ENCODE measurements at regions not wholly inside any gene's neighbourhood (a gene's known extent, or its start where the extent isn't known, plus 50 kb on each side); places are given as distances from the start of the nearest gene placed in this dataset.
"Not testable (repeated sequence)": the region's sequence is repeated elsewhere in the genome, so short reads cannot be mapped to it uniquely, and the experiment has no call there.

DNA sequence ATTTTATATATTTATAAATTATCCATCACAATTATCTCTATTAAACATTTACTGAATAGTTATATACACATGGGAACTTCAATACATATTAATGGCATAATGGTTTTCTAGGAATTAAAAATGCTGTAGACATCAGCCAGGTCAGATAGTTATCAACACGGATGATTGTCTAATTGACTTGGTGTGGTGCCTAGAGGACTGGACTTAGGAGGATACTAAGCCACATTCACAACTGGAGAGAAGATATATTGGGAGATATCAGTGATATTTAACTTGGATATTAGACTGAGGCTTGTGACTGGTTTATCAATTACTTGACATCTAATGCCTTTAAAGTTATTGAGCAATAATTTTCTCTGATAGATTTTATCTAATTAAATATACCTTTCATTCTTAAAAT is 794.5 kb upstream of the ANO3 start:
- WGBS, 2 donors: 62 to 63% methylated on average over 1 of the region's 1 CpG

DNA sequence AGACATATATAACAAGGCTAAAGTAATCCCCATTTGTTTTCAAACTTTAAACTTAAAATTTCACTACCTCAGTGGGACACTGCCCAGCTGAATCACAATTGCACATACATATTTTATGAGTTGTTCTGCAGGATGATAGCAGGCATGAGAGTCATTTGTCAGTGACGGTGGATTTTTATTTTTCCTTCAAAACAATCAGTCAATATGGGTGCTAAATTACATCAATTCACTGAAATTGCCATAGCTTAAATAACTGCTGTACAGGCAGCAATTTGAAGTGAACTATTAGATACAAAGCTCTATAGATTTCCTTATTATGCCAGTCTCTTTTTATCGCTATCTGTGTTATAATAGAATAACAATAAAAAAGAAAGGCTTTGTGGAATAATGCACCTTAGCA is 784.6 kb upstream of the ANO3 start:
- no peak overlapping the region for H3K4me3 ChIP-seq (ENCODE audit: low read depth, poor library complexity, severe bottlenecking)
- WGBS, 2 donors: 88 to 92% methylated on average over 2 of the region's 2 CpGs
- DNase-seq (ENCODE audit: low spot score in 2 of 2): no peak
- intact Hi-C loops (cut with DNase I; ENCODE audit: low total_unique reads): no loop called here
- TF ChIP-seq, protein P1, sequence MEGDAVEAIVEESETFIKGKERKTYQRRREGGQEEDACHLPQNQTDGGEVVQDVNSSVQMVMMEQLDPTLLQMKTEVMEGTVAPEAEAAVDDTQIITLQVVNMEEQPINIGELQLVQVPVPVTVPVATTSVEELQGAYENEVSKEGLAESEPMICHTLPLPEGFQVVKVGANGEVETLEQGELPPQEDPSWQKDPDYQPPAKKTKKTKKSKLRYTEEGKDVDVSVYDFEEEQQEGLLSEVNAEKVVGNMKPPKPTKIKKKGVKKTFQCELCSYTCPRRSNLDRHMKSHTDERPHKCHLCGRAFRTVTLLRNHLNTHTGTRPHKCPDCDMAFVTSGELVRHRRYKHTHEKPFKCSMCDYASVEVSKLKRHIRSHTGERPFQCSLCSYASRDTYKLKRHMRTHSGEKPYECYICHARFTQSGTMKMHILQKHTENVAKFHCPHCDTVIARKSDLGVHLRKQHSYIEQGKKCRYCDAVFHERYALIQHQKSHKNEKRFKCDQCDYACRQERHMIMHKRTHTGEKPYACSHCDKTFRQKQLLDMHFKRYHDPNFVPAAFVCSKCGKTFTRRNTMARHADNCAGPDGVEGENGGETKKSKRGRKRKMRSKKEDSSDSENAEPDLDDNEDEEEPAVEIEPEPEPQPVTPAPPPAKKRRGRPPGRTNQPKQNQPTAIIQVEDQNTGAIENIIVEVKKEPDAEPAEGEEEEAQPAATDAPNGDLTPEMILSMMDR (IDR thresholded peaks at IDR 0.05): no peak

More for the DNA sequence above, 794.5 kb upstream of the ANO3 start:
- no peak for DNase-seq (ENCODE audit: low spot score in 2 of 2)
- TF ChIP-seq POLR2A (IDR thresholded peaks at IDR 0.05): no peak
- TF ChIP-seq, protein P1 (IDR thresholded peaks at IDR 0.05): no peak
- no peak overlapping the region for H3K4me3 ChIP-seq (ENCODE audit: low read depth, poor library complexity, severe bottlenecking)
- intact Hi-C loops (cut with DNase I; ENCODE audit: low total_unique reads): no loop called here

DNA sequence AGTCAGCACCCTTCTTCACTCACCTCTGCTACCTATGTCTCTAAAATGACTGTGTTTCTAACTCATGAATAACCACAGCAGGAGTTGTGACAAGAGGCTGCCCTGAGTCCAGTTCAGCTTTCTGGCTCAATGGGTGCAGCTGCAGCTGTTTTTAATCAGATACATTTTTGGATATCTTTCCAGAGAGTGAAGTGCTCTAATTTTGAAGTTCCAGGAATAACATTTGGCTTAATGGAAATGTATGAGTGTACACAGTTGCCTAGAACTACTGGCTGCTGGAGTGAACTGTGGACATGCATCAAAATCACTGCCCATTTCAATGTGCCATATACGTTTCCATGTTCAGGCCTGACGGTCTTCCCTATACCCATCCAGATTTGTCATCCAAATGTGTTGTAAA is 769.5 kb upstream of the ANO3 start:
- WGBS, 2 donors: 53 to 61% methylated on average over 2 of the region's 2 CpGs
- TF ChIP-seq POLR2A (IDR thresholded peaks at IDR 0.05): no peak
- TF ChIP-seq, protein P1 (IDR thresholded peaks at IDR 0.05): no peak
- no peak overlapping the region for H3K4me3 ChIP-seq (ENCODE audit: low read depth, poor library complexity, severe bottlenecking)
- intact Hi-C loops (cut with DNase I; ENCODE audit: low total_unique reads): no loop called here
- no peak for DNase-seq (ENCODE audit: low spot score in 2 of 2)

DNA sequence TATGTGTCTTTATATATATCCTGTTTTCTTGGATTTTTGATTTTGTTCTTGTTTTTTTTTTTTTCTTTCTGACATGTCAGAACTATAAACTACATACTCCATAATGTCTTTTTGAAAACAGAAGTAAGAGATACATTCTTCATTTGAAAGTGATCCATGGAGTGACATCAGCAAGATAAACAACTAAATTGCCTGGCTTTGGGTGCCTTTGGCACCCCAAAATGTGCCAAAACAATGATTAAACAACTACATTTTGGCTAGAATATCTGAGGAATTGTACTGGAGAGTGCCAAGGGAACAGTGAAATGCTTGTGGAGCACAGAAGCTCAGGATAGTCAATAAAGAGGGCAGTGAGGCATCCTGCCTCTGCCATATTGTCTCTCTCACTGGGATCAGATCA is 766.1 kb upstream of the ANO3 start:
- TF ChIP-seq, protein P1 (IDR thresholded peaks at IDR 0.05): no peak
- no peak for TF ChIP-seq POLR2A (IDR thresholded peaks at IDR 0.05)
- H3K4me3 ChIP-seq (ENCODE audit: low read depth, poor library complexity, severe bottlenecking): no peak overlapping the region
- no peak for DNase-seq (ENCODE audit: low spot score in 2 of 2)
- intact Hi-C loops (cut with DNase I; ENCODE audit: low total_unique reads): no loop called here

DNA sequence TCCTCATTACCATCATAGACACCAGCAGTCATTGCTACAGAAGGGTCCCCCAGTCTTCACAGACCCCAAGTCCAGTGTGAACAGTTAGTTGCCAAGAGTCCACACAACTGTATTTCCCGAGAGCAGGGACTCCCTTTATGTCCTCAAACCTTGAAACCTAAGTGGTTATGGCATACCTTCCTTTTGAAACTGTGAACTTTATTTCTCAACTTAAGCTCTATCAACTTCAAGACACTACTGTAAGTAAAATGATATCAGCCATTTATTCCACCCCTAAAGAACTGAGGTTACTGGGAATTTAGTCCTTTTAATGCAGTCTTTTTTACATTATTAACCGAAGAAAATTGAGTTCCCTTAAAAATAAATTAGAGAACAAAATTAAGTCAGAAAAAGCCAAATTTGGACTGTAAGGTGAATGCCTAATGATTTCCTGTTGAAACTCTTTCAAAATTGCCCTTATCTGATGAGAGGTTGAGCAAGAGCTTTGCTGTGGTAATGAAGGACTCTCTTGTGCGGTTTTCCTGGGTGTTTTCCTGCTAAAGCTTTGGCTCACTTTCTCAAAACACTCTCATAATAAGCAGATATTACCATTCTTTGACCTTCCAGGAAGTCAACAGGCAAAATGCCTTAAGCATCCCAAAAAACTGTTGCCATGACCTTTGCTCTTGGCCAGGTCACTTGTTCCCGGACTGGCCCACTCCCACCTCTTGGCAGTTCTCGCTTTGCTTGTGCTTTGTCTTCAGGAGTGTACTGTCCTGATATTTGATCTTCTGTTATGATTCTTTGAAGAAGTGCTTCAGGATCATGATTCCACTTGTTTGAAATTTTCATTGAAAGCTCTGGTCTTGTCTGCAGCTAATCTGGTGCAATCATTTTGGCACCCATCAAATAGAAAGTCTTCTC is 765.4 kb upstream of the ANO3 start:
- 42 to 46% methylated on average over 5 of the region's 5 CpGs for WGBS, 2 donors
- TF ChIP-seq, protein P1 (IDR thresholded peaks at IDR 0.05): no peak
- no peak for TF ChIP-seq POLR2A (IDR thresholded peaks at IDR 0.05)
- H3K4me3 ChIP-seq (ENCODE audit: low read depth, poor library complexity, severe bottlenecking): no peak overlapping the region
- intact Hi-C loops (cut with DNase I; ENCODE audit: low total_unique reads): no loop called here
- peak in 1 of 2 donors; percentile 23 for DNase-seq (ENCODE audit: low spot score in 2 of 2)

DNA sequence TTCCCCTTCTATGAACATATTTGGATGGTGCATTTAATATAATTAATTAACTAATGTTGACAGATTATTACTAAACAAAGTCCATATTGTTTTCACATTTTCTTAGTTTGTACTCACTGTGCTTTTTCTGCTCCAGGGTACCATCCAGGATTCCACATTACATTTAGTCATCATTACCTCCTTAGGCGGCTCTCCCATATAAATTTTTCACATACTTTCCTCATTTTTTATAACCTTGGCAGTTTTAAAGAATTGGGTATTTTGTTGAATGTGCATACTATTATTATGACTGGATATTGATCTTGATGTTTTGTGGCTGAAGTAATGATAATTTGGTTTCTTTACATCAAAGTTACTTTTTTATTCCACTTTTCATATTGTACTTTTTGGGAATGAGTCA is 755.6 kb upstream of the ANO3 start:
- WGBS, 2 donors: 79 to 85% methylated on average over 1 of the region's 1 CpG
- no peak for DNase-seq (ENCODE audit: low spot score in 2 of 2)
- intact Hi-C loops (cut with DNase I; ENCODE audit: low total_unique reads): no loop called here
- no peak overlapping the region for H3K4me3 ChIP-seq (ENCODE audit: low read depth, poor library complexity, severe bottlenecking)
- TF ChIP-seq, protein P1 (IDR thresholded peaks at IDR 0.05): no peak
- no peak for TF ChIP-seq POLR2A (IDR thresholded peaks at IDR 0.05)

DNA sequence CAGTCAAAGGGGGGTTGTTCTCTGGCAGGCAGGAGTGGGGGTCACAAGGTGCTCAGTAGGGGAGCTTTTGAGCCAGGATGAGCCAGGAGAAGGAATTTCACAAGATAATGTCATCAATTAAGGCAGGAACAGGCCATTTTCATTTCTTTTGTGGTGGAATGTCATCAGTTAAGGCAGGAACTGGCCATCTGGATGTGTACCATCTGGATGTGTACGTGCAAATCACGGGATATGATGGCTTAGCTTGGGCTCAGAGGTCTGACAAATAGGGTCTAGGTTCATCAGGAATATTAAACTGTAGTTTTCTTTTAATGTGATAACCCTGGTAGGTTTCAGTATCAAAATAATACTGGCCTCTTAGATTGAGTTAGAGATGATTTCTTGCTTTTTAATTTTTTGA is 752.4 kb upstream of the ANO3 start:
- intact Hi-C loops (cut with DNase I; ENCODE audit: low total_unique reads); DNase-seq (ENCODE audit: low spot score in 2 of 2); H3K4me3 ChIP-seq (ENCODE audit: low read depth, poor library complexity, severe bottlenecking): not testable (repeated sequence)
- WGBS, 2 donors: 58 to 65% methylated on average over 2 of the region's 2 CpGs
